Mucosa of rectum (tissue), 2 donors: ENCODE measurements at regions not wholly inside any gene's neighbourhood (a gene's known extent, or its start where the extent isn't known, plus 50 kb on each side); places are given as distances from the start of the nearest gene placed in this dataset.

Experiments
- H3K27ac ChIP-seq, 2 donors: one replicate each; pipeline ENCODE4 v1.7.0; 2013; ENCODE audit warnings: inconsistent platforms in 2 of 2, low read depth in 2 of 2, low read length in 2 of 2
- H3K27me3 ChIP-seq, 2 donors: one replicate each; pipeline ENCODE4 v1.7.0; 2013; ENCODE audit warnings: low read length in 2 of 2; ENCODE audit not compliant: control insufficient read depth in 2 of 2, insufficient read depth in 2 of 2
- H3K36me3 ChIP-seq, 2 donors: one replicate each; pipeline ENCODE4 v1.7.0; 2013; ENCODE audit warnings: low read length in 2 of 2; ENCODE audit not compliant: control insufficient read depth in 2 of 2, insufficient read depth in 2 of 2
- H3K4me1 ChIP-seq, 2 donors: one replicate each; pipeline ENCODE4 v1.7.0; 2013; ENCODE audit warnings: low read length in 2 of 2, mild to moderate bottlenecking in 1 of 2; ENCODE audit not compliant: control insufficient read depth in 2 of 2, insufficient read depth in 2 of 2
- H3K4me3 ChIP-seq, 2 donors: one replicate each; pipeline ENCODE4 v1.7.0; 2013; ENCODE audit warnings: low read length in 2 of 2
- H3K9ac ChIP-seq, 2 donors: one replicate each; pipeline ENCODE4 v1.7.0; 2013; ENCODE audit warnings: low read length in 2 of 2, low read depth in 1 of 2, mild to moderate bottlenecking in 1 of 2
- H3K9me3 ChIP-seq, 2 donors: one replicate each; pipeline ENCODE4 v1.7.0; 2013; ENCODE audit warnings: low read length in 2 of 2; ENCODE audit not compliant: control insufficient read depth in 2 of 2
- donor health status: healthy.
- donor health status: Normal muscosa, but diverticular disease.

- Histone ChIP-seq H3K4me3 (no peak overlapping the region), H3K27ac (no peak overlapping the region), H3K9me3 (no peaks in the 10 kb centered on the region), H3K4me1 (no peaks in the 10 kb centered on the region), H3K9ac (no peak overlapping the region), H3K27me3 (no peaks in the 10 kb centered on the region), H3K36me3 (no peaks in the 10 kb centered on the region)
Observed at GRCh38 chr9:1340390-1340789, 290.2 kb downstream of the DMRT2 start.

DNA sequence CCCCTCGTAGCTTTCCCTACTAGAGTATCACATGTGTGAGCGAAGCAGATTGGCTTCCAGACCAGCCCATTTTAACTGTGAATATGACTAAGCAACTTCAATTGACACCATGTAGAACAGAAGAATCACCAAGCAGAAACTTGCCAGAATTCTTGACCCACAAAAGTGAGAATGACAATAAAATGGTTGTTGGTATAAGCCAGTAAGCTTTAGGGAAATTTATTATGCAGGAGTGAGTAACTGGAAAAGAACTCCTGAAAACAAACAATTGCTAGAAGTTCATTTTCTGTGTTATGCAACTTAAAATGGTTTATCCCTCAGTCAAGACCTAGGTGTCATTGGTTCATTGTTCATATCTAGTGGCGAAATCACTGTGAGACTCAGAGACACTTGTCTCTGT, 303.1 kb downstream of the DMRT2 start:
- Histone ChIP-seq H3K9ac (no peak overlapping the region), H3K36me3 (no peaks in the 10 kb centered on the region), H3K27me3 (no peaks in the 10 kb centered on the region), H3K27ac (no peak overlapping the region), H3K9me3 (no peaks in the 10 kb centered on the region), H3K4me3 (no peak overlapping the region), H3K4me1 (no peaks in the 10 kb centered on the region)

DNA sequence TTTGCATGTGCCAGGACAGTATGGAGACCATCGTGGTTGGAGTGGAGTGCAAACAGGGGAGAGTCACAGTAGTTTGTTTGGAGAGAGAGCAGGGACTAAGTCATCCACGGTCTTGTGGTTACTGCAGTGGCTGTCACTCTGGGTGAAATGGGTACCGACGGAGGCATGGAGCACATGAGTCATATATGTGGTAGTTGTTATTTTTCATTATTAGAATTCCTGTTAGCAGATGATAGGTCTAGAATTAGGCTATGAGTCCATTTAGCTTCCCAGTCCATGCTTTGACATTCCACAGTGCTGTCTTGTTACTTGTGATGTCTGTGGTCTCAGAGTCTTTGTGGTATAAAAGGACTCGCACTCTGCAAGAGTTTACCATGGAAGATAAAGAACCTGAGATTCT, 303.9 kb downstream of the DMRT2 start:
- Histone ChIP-seq H3K4me1 (no peaks in the 10 kb centered on the region), H3K27ac (no peak overlapping the region), H3K27me3 (no peaks in the 10 kb centered on the region), H3K9me3 (no peaks in the 10 kb centered on the region), H3K9ac (no peak overlapping the region), H3K4me3 (no peak overlapping the region), H3K36me3 (no peaks in the 10 kb centered on the region)

GRCh38 chr9:1354606-1355005, 304.4 kb downstream of the DMRT2 start:
- Histone ChIP-seq H3K9me3 (no peaks in the 10 kb centered on the region), H3K4me3 (no peak overlapping the region), H3K9ac (no peak overlapping the region), H3K27me3 (no peaks in the 10 kb centered on the region), H3K36me3 (no peaks in the 10 kb centered on the region), H3K4me1 (no peaks in the 10 kb centered on the region), H3K27ac (no peak overlapping the region)

GRCh38 chr9:1355656-1356055, 305.5 kb downstream of the DMRT2 start:
- no peak overlapping the region for H3K4me3 ChIP-seq
- H3K4me1 ChIP-seq = no peaks in the 10 kb centered on the region
- H3K36me3 ChIP-seq = no peaks in the 10 kb centered on the region
- no peak overlapping the region for H3K9ac ChIP-seq
- H3K27me3 ChIP-seq = no peaks in the 10 kb centered on the region
- H3K9me3 ChIP-seq = no peaks in the 10 kb centered on the region
- H3K27ac ChIP-seq = no peak overlapping the region

GRCh38 chr9:1362845-1363244, 312.7 kb downstream of the DMRT2 start:
- no peaks in the 10 kb centered on the region for H3K9me3 ChIP-seq

DNA sequence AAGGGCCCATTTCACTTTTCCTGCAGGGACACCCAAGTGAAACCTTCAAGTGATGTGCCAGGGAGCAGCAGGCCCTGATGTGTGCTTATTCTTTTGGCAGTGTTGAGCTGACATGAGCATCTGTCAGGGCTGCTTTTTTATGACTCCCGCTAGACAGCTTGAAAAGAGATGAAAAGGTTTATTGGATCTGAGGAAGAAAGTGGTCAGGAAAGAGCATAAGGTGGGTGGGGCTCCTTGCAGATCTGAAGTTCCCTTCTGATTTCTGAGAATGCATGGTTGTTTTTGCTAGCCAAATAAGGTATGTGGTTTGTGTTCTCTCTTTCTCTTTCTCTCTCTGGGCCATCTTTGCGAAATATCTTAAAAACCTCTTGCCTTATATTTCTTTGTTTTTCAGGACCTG, 316.1 kb downstream of the DMRT2 start:
- no peak overlapping the region for H3K27ac ChIP-seq
- H3K9ac ChIP-seq = no peak overlapping the region
- no peaks in the 10 kb centered on the region for H3K36me3 ChIP-seq
- H3K27me3 ChIP-seq = no peaks in the 10 kb centered on the region
- H3K4me1 ChIP-seq = no peaks in the 10 kb centered on the region
- H3K4me3 ChIP-seq = no peak overlapping the region
- no peaks in the 10 kb centered on the region for H3K9me3 ChIP-seq

More at GRCh38 chr9:1362845-1363244, 312.7 kb downstream of the DMRT2 start:
- H3K4me3 ChIP-seq = no peak overlapping the region
- no peaks in the 10 kb centered on the region for H3K4me1 ChIP-seq
- no peaks in the 10 kb centered on the region for H3K36me3 ChIP-seq
- no peaks in the 10 kb centered on the region for H3K27me3 ChIP-seq
- no peak overlapping the region for H3K27ac ChIP-seq
- H3K9ac ChIP-seq = no peak overlapping the region

DNA sequence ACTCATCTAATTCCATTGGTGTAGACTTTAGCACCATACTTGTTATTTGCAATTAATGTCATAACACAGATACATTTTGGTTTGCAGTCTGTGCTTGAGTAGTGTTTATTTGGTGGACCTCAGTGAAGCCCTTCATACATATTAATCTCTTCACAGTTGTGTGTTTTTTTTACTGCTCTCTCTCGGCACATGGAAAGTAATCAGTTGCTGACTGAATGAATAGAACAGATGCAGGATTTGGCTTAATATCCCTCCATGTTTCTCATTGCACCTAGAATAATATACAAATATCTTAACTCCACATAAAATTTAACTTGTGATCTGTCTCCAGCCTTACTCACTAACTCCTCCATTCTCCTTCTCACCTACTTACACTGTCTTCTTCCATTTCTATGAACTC, 319.1 kb downstream of the DMRT2 start:
- Histone ChIP-seq H3K27ac (no peak overlapping the region), H3K9ac (no peak overlapping the region), H3K27me3 (no peaks in the 10 kb centered on the region), H3K4me1 (no peaks in the 10 kb centered on the region), H3K9me3 (no peaks in the 10 kb centered on the region), H3K36me3 (no peaks in the 10 kb centered on the region), H3K4me3 (no peak overlapping the region)

DNA sequence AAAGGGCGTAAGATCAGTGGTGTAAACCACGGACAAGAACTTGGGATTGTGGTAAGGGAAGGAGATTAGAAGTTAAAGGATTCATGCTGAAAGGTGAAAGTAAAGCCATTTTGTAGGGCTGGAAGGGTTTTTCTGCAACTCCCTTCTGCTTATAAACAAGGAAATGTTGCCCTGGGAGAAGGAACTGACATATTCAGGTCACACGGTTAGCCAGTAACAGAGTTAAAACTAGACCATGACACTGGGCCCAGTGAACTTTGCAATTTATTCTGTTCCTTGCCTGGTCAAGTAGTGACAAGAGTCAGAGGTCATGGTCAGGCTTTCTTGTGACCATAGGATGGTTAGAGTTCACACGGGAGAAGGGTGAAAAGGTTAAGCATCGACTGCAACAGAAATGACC, 323.3 kb downstream of the DMRT2 start:
- Histone ChIP-seq H3K4me3 (no peak overlapping the region), H3K9me3 (no peaks in the 10 kb centered on the region), H3K9ac (no peak overlapping the region), H3K4me1 (no peaks in the 10 kb centered on the region), H3K27ac (no peak overlapping the region), H3K36me3 (no peaks in the 10 kb centered on the region), H3K27me3 (no peaks in the 10 kb centered on the region)

DNA sequence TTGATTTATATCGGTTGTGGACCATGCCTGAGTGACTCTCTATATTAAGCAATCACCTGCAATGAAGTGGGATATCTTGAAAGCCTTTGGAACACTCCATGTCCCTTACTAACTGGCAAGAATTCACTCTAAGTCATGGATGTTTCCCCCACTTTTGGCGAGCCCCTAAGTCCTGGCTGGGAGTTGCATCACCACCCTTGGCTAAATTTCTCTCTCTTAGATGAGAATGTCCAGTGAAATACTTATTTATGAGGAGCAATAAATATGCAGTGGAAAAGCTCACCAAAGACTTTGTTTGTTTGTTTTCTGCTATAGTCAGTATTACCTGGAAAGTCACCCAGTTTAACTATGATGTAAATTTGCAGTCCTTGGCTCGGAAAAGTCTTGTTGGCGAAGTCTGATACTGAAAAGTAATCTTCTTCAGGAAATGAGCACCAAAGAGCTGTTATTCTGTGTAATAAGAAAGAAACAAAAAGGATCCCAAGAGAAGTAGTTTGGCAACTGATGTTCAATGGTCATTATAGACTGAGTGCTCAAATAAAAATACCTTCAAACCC, 333.8 kb downstream of the DMRT2 start:
- H3K27ac ChIP-seq = no peak overlapping the region
- no peak overlapping the region for H3K4me3 ChIP-seq
- H3K36me3 ChIP-seq = no peaks in the 10 kb centered on the region
- H3K27me3 ChIP-seq = no peaks in the 10 kb centered on the region
- H3K9me3 ChIP-seq = no peaks in the 10 kb centered on the region
- no peak overlapping the region for H3K9ac ChIP-seq
- H3K4me1 ChIP-seq = no peaks in the 10 kb centered on the region

DNA sequence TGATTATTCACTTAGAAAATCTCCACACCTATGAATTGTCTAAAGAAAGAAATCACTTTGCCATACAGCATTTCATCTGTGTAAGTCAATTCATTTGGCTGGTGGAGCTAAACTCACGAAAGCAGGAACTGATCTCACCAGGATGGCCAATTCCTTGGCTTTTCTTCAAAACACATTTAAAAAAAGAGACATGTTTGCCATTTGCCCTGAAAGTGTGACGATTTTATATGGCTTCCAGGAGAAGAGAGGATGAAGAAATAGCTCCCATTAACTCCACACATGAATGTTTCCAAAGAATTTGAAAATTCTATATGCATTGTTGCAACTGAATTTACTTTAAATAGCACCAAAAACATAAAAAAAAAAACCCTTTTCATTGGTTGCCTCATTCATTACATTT, 334.7 kb downstream of the DMRT2 start:
- H3K4me3 ChIP-seq = no peak overlapping the region

More for the DNA sequence above, 334.7 kb downstream of the DMRT2 start:
- H3K27me3 ChIP-seq = no peaks in the 10 kb centered on the region
- no peak overlapping the region for H3K27ac ChIP-seq
- no peaks in the 10 kb centered on the region for H3K36me3 ChIP-seq
- no peaks in the 10 kb centered on the region for H3K4me1 ChIP-seq
- H3K9me3 ChIP-seq = no peaks in the 10 kb centered on the region
- H3K9ac ChIP-seq = no peak overlapping the region
